ENCODE measurements at regions not wholly inside any gene's neighbourhood (a gene's known extent, or its start where the extent isn't known, plus 50 kb on each side); places are given as distances from the start of the nearest gene placed in this dataset.

GRCh38 chr11:91005458-91005857, 782.6 kb upstream of the CHORDC1 start:
- TF ChIP-seq, protein P1, sequence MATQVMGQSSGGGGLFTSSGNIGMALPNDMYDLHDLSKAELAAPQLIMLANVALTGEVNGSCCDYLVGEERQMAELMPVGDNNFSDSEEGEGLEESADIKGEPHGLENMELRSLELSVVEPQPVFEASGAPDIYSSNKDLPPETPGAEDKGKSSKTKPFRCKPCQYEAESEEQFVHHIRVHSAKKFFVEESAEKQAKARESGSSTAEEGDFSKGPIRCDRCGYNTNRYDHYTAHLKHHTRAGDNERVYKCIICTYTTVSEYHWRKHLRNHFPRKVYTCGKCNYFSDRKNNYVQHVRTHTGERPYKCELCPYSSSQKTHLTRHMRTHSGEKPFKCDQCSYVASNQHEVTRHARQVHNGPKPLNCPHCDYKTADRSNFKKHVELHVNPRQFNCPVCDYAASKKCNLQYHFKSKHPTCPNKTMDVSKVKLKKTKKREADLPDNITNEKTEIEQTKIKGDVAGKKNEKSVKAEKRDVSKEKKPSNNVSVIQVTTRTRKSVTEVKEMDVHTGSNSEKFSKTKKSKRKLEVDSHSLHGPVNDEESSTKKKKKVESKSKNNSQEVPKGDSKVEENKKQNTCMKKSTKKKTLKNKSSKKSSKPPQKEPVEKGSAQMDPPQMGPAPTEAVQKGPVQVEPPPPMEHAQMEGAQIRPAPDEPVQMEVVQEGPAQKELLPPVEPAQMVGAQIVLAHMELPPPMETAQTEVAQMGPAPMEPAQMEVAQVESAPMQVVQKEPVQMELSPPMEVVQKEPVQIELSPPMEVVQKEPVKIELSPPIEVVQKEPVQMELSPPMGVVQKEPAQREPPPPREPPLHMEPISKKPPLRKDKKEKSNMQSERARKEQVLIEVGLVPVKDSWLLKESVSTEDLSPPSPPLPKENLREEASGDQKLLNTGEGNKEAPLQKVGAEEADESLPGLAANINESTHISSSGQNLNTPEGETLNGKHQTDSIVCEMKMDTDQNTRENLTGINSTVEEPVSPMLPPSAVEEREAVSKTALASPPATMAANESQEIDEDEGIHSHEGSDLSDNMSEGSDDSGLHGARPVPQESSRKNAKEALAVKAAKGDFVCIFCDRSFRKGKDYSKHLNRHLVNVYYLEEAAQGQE (IDR thresholded peaks at IDR 0.05; ENCODE audit: insufficient read depth in 1 of 2, low read depth in 2 of 2, low read length in 2 of 2): no peak
- TF ChIP-seq TAF1 (IDR thresholded peaks at IDR 0.05; ENCODE audit: borderline replicate concordance, insufficient read depth, low read length): no peak

GRCh38 chr11:90997241-90997640, 774.4 kb upstream of the CHORDC1 start:
- TF ChIP-seq SIN3A (IDR thresholded peaks at IDR 0.05; ENCODE audit: borderline replicate concordance, insufficient read depth, low read length) (no peak), FOXP2 (optimal IDR thresholded peaks at IDR 0.05; ENCODE audit: borderline replicate concordance, extremely low read depth, extremely low read length, insufficient read depth) (no peak), POLR2AphosphoS5 (IDR thresholded peaks at IDR 0.05; ENCODE audit: low read depth, low read length) (no peak), TAF1 (IDR thresholded peaks at IDR 0.05; ENCODE audit: borderline replicate concordance, insufficient read depth, low read length) (no peak)
- TF ChIP-seq, protein P1 (IDR thresholded peaks at IDR 0.05; ENCODE audit: insufficient read depth in 1 of 2, low read depth in 2 of 2, low read length in 2 of 2): no peak

DNA sequence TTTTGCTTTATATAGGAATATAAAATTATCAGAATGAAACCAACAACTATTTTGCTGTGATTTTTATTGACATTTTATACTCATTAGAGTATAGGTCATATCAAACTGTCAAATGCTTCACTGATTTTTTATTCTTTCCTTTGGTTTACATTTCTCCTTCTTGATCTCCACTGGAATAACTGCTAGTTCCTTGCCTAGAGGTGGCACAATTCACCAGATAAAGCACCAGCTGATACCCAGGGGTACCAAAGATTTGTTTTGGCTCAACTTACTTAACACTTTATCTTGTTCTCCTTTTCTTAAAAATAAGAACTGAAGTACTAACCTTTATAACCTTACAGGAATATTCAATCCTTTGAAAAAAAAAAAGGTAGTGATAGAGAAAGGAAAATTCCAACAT, 725.1 kb upstream of the CHORDC1 start:
- TF ChIP-seq TAF1 (IDR thresholded peaks at IDR 0.05; ENCODE audit: borderline replicate concordance, insufficient read depth, low read length) (no peak), FOXP2 (optimal IDR thresholded peaks at IDR 0.05; ENCODE audit: borderline replicate concordance, extremely low read depth, extremely low read length, insufficient read depth) (no peak), SIN3A (IDR thresholded peaks at IDR 0.05; ENCODE audit: borderline replicate concordance, insufficient read depth, low read length) (no peak), POLR2AphosphoS5 (IDR thresholded peaks at IDR 0.05; ENCODE audit: low read depth, low read length) (no peak)
- TF ChIP-seq, protein P1 (IDR thresholded peaks at IDR 0.05; ENCODE audit: insufficient read depth in 1 of 2, low read depth in 2 of 2, low read length in 2 of 2): no peak

DNA sequence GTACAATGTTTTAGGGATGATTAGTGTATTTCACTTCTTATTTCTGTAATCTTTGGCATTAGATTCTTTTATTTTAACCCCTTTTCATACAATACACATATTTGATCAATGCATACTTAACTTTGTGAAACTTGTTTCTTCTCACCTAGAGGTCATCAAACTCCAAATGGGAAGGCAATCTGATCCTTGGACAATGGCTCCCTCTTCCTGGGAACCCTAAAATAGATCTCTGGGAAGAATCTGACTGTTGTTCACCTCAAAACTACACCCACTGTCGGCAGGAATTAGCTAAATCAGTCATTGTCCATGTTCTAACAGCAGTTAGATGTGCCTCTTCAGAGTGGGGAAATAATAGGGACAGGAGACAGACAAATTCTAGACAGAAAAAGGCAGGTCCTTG, 707.4 kb upstream of the CHORDC1 start:
- TF ChIP-seq SIN3A (IDR thresholded peaks at IDR 0.05; ENCODE audit: borderline replicate concordance, insufficient read depth, low read length) (no peak), POLR2AphosphoS5 (IDR thresholded peaks at IDR 0.05; ENCODE audit: low read depth, low read length) (no peak), TAF1 (IDR thresholded peaks at IDR 0.05; ENCODE audit: borderline replicate concordance, insufficient read depth, low read length) (no peak), FOXP2 (optimal IDR thresholded peaks at IDR 0.05; ENCODE audit: borderline replicate concordance, extremely low read depth, extremely low read length, insufficient read depth) (no peak)
- TF ChIP-seq, protein P1 (IDR thresholded peaks at IDR 0.05; ENCODE audit: insufficient read depth in 1 of 2, low read depth in 2 of 2, low read length in 2 of 2): no peak

GRCh38 chr11:90919332-90919731, 696.5 kb upstream of the CHORDC1 start:
- TF ChIP-seq POLR2AphosphoS5 (IDR thresholded peaks at IDR 0.05; ENCODE audit: low read depth, low read length): no peak
- no peak for TF ChIP-seq FOXP2 (optimal IDR thresholded peaks at IDR 0.05; ENCODE audit: borderline replicate concordance, extremely low read depth, extremely low read length, insufficient read depth)
- TF ChIP-seq, protein P1 (IDR thresholded peaks at IDR 0.05; ENCODE audit: insufficient read depth in 1 of 2, low read depth in 2 of 2, low read length in 2 of 2): no peak
- no peak for TF ChIP-seq TAF1 (IDR thresholded peaks at IDR 0.05; ENCODE audit: borderline replicate concordance, insufficient read depth, low read length)
- TF ChIP-seq SIN3A (IDR thresholded peaks at IDR 0.05; ENCODE audit: borderline replicate concordance, insufficient read depth, low read length): no peak
